GM12878 (cell line): ENCODE measurements at regions not wholly inside any gene's neighbourhood (a gene's known extent, or its start where the extent isn't known, plus 50 kb on each side); places are given as distances from the start of the nearest gene placed in this dataset.

Experiments used
- ATAC-seq: fragments of 200-7000 bp; cut with Tn5 transposase; 3 replicates; pipeline ENCODE4 v1.9.1; 2020; ENCODE audit warnings: mild to moderate bottlenecking, moderate library complexity
- BruUV-seq: library from RNA; stranded (reverse); fragments of 400-500 nt; replicated peaks from 2 replicates; lab custom pipeline; 2021; lab: Mats Ljungman, UMichigan
- CTCF ChIA-PET: fragments of 300-600 bp; sonication (Branson Sonifier 250); formaldehyde crosslinking; extraction: SDS; loops from one replicate; lab custom pipeline; 2021; ENCODE audit warnings: inconsistent platforms; lab: Yijun Ruan, JAX
- POLR2A ChIA-PET: fragments of 350-600 bp; formaldehyde crosslinking; extraction: SDS; loops from one replicate; lab custom pipeline; 2021; ENCODE audit warnings: inconsistent platforms; lab: Charles Lee
- RAD21 ChIA-PET: fragments of 300-600 bp; sonication (Branson Sonifier 250); formaldehyde crosslinking; loops from one replicate; lab custom pipeline; 2023; ENCODE audit warnings: antibody characterized with exemption; ENCODE audit not compliant: unreplicated experiment; lab: Charles Lee
- SMC1A ChIA-PET: fragments of 300-600 bp; sonication (Branson Sonifier 250); formaldehyde crosslinking; loops from one replicate; lab custom pipeline; 2023; ENCODE audit not compliant: unreplicated experiment, uncharacterized antibody; lab: Charles Lee
- DNase-seq: peaks from one replicate; pipeline ENCODE4 v3.0.0-alpha.2; 2011; ENCODE audit warnings: low read depth, low spot score
- FAIRE-seq: peaks from 3 replicates; lab custom pipeline; 2011; peaks lifted over from hg19 to GRCh38; lab: Jason Lieb, UNC
- H2AFZ ChIP-seq: 2 replicates; pipeline ENCODE4 v1.6.0; 2011; ENCODE audit warnings: low read depth, low read length, control low read depth; ENCODE audit not compliant: control insufficient read depth
- H3K27ac ChIP-seq: 2 replicates; pipeline ENCODE4 v1.5.1; 2011; ENCODE audit warnings: control low read depth; ENCODE audit not compliant: control insufficient read depth, insufficient read depth
- H3K27me3 ChIP-seq, 2 experiments: replicated peaks in 1 of 2; 2 replicates each; pipeline versions ENCODE4 v1.6.0 to v1.6.1; 2011; ENCODE audit warnings: low read length in 1 of 2; ENCODE audit not compliant: control insufficient read depth in 2 of 2, insufficient read depth in 2 of 2
- H3K36me3 ChIP-seq, 2 experiments: 2 replicates each; pipeline ENCODE4 v1.5.1; 2011; ENCODE audit warnings: low read length in 1 of 2; ENCODE audit not compliant: control insufficient read depth in 2 of 2, insufficient read depth in 2 of 2
- H3K4me1 ChIP-seq: 2 replicates; pipeline ENCODE4 v1.6.1; 2011; ENCODE audit warnings: mild to moderate bottlenecking, low read length, moderate library complexity, mixed read lengths; ENCODE audit not compliant: control insufficient read depth, insufficient read depth
- H3K4me2 ChIP-seq: 2 replicates; pipeline ENCODE4 v1.6.0; 2011; ENCODE audit warnings: control low read depth; ENCODE audit not compliant: control insufficient read depth, insufficient read depth
- H3K4me3 ChIP-seq: fragments of 200-600 bp; sonication (generic); 2 replicates; pipeline ENCODE4 v1.5.1; 2016
- H3K79me2 ChIP-seq: 2 replicates; pipeline ENCODE4 v1.6.0; 2011; ENCODE audit warnings: low read length; ENCODE audit not compliant: control insufficient read depth, insufficient read depth
- H3K9ac ChIP-seq: 2 replicates; pipeline ENCODE4 v1.8.0; 2011; ENCODE audit warnings: low read length, control low read depth, mixed read lengths; ENCODE audit not compliant: control insufficient read depth, insufficient read depth
- H3K9me3 ChIP-seq: replicated peaks from 3 replicates; pipeline ENCODE4 v1.5.1; 2011; ENCODE audit warnings: mild to moderate bottlenecking, low read length; ENCODE audit not compliant: control insufficient read depth, insufficient read depth
- H4K20me1 ChIP-seq: 2 replicates; pipeline ENCODE4 v1.6.0; 2011; ENCODE audit not compliant: control insufficient read depth, insufficient read depth
- BCLAF1 ChIP-seq: fragments of 450-650 bp; IDR thresholded peaks from 2 replicates; pipeline ENCODE4 v1.6.1; 2017; ENCODE audit warnings: antibody characterized with exemption, mild to moderate bottlenecking, moderate library complexity
- BHLHE40 ChIP-seq, 2 experiments: fragments of 450-650 bp in 1 of 2; IDR thresholded peaks; 2 replicates each; pipeline ENCODE4 v1.6.1; 2011 to 2017; ENCODE audit warnings: low read depth in 2 of 2, borderline replicate concordance in 1 of 2, improper control_type of control experiment in 1 of 2, low read length in 1 of 2, mild to moderate bottlenecking in 1 of 2
- E4F1 ChIP-seq: fragments of 450-650 bp; IDR thresholded peaks from 2 replicates; pipeline ENCODE4 v1.6.1; 2018; ENCODE audit warnings: borderline replicate concordance, mild to moderate bottlenecking; ENCODE audit not compliant: partially characterized antibody
- EGR1 ChIP-seq, 2 experiments: IDR thresholded peaks; 1 replicate in 1 of 2; 2 replicates in 1 of 2; pipeline ENCODE4 v1.6.1; 2011 to 2012; ENCODE audit warnings: low read depth in 2 of 2, low read length in 2 of 2, borderline replicate concordance in 1 of 2, mild to moderate bottlenecking in 1 of 2, moderate library complexity in 1 of 2
- ZBED1 ChIP-seq: IDR thresholded peaks from 2 replicates; pipeline ENCODE4 v1.6.1; 2016; ENCODE audit warnings: borderline replicate concordance
- ZNF24 ChIP-seq: fragments of 450-650 bp; IDR thresholded peaks from 2 replicates; pipeline ENCODE4 v1.6.1; 2017; ENCODE audit warnings: antibody characterized with exemption, mild to moderate bottlenecking
- ZNF592 ChIP-seq: fragments of 450-650 bp; IDR thresholded peaks from 2 replicates; pipeline ENCODE4 v1.6.1; 2017; ENCODE audit warnings: mild to moderate bottlenecking, moderate library complexity
- ZNF687 ChIP-seq: fragments of 450-650 bp; IDR thresholded peaks from 2 replicates; pipeline ENCODE4 v1.6.1; 2017; ENCODE audit warnings: mild to moderate bottlenecking, moderate library complexity
- in situ Hi-C: fragments of 300-500 bp; cut with MboI; formaldehyde crosslinking; loops from 9 replicates; pipeline ENCODE4 v1.14.3; 2018; ENCODE audit warnings: mixed read lengths
- intact Hi-C: fragments of 100-400 bp; cut with micrococcal nuclease; formaldehyde crosslinking; loops from one replicate; pipeline ENCODE4 v1.14.2; 2022; ENCODE audit not compliant: unreplicated experiment

- POLR2A ChIA-PET, result interaction anchor here (1.4 kb wide), 1 partner anchor 10 kb away, joined by 3 read pairs; no protein-coding TSS in a partner anchor
- Histone ChIP-seq H3K9me3 (no peaks in the 10 kb centered on the region), H3K9ac (no peak overlapping the region), H3K4me2 (no peak overlapping the region), H3K79me2 (no peaks in the 10 kb centered on the region), H3K4me1 (no peaks in the 10 kb centered on the region), H3K36me3 (no peaks in the 10 kb centered on the region), H3K4me3 (no peak overlapping the region), H3K27ac (no peak overlapping the region), H2AFZ (no peak overlapping the region), H3K27me3 (no peaks in the 10 kb centered on the region), H4K20me1 (no peaks in the 10 kb centered on the region)
- intact Hi-C loops (no loop called here), in situ Hi-C loops (no loop called here)
- no peak for ATAC-seq
- SMC1A ChIA-PET, result interaction anchor here (0.9 to 1.7 kb wide), 2 partner anchors 9 to 150 kb away, joined by 3 to 12 read pairs; no protein-coding TSS in a partner anchor
- no TSS peak for BruUV-seq
- RAD21 ChIA-PET, result interaction anchor here (1.0 kb wide), 1 partner anchor 10 kb away, joined by 3 read pairs; no protein-coding TSS in a partner anchor
- no peak for TF ChIP-seq E4F1
- TF ChIP-seq ZBED1, result no peak
- TF ChIP-seq ZNF687, result no peak
- TF ChIP-seq BCLAF1, result no peak
- no peak for TF ChIP-seq ZNF24
- TF ChIP-seq EGR1 (IDR thresholded peaks at IDR 0.05; ENCODE audit: borderline replicate concordance in 1 of 2, low read depth in 2 of 2, low read length in 2 of 2), result no peak
- TF ChIP-seq BHLHE40 (IDR thresholded peaks at IDR 0.05; ENCODE audit: borderline replicate concordance in 1 of 2, low read depth in 2 of 2, low read length in 1 of 2), result no peak
- no peak for TF ChIP-seq ZNF592
- CTCF ChIA-PET, result interaction anchor here (0.5 to 1.2 kb wide), 4 partner anchors 8 to 118 kb away, joined by 3 read pairs; no protein-coding TSS in a partner anchor
- no peak for FAIRE-seq
- no peak for DNase-seq
These were observed 217.9 kb upstream of the EEA1 start for GRCh38 chr12:93146970-93147369.
